H1 (cell line): ENCODE measurements at regions not wholly inside any gene's neighbourhood (a gene's known extent, or its start where the extent isn't known, plus 50 kb on each side); places are given as distances from the start of the nearest gene placed in this dataset.

Experiments used
- KDM5A ChIP-seq: fragments of 200-600 bp; IDR thresholded peaks from 2 replicates; pipeline ENCODE4 v1.7.1; 2012; ENCODE audit warnings: mild to moderate bottlenecking, low read length, inconsistent platforms, mixed read lengths
- RAD21 ChIP-seq, 2 experiments: IDR thresholded peaks in 1 of 2; conservative IDR thresholded peaks in 1 of 2; 2 replicates each; pipeline ENCODE4 v1.6.1; 2011; ENCODE audit warnings: low read depth in 2 of 2, low read length in 2 of 2, improper control_type of control experiment in 1 of 2, inconsistent platforms in 1 of 2, mild to moderate bottlenecking in 1 of 2, moderate library complexity in 1 of 2
- SIX5 ChIP-seq: IDR thresholded peaks from 2 replicates; pipeline ENCODE4 v1.6.1; 2011; ENCODE audit warnings: mild to moderate bottlenecking, low read depth, low read length

GRCh38 chr1:244187310-244187709, 136.2 kb downstream of the ZBTB18 start (continued):
- no peak for TF ChIP-seq KDM5A
- TF ChIP-seq SIX5 = no peak
- no peak for TF ChIP-seq RAD21 (IDR thresholded peaks at IDR 0.05 in 1 of 2, conservative IDR thresholded peaks at IDR 0.05 in 1 of 2; ENCODE audit: low read depth in 2 of 2, low read length in 2 of 2)
